Right atrium auricular region (tissue), 2 donors: ENCODE measurements at regions not wholly inside any gene's neighbourhood (a gene's known extent, or its start where the extent isn't known, plus 50 kb on each side); places are given as distances from the start of the nearest gene placed in this dataset.

Experiments used
- DNase-seq: peaks from one replicate; pipeline ENCODE4 v3.0.0-alpha.2; 2019; ENCODE audit warnings: low spot score
- H3K27ac ChIP-seq, 2 donors: fragments of 200-600 bp; sonication (generic); 1 replicate in 1 of 2; 2 replicates in 1 of 2; pipeline ENCODE4 v1.5.1; 2016 to 2019
- H3K27me3 ChIP-seq, 2 donors: fragments of 200-600 bp; sonication (generic); one replicate each; pipeline versions ENCODE4 v1.5.1 to v1.6.0; 2017 to 2019
- H3K36me3 ChIP-seq: fragments of 200-600 bp; sonication (generic); one replicate; pipeline ENCODE4 v1.5.1; 2016
- H3K4me1 ChIP-seq, 2 donors: fragments of 200-600 bp; sonication (generic); one replicate each; pipeline versions ENCODE4 v1.5.1 to v1.6.0; 2017 to 2019
- H3K4me3 ChIP-seq, 2 donors: fragments of 200-600 bp; sonication (generic); 1 replicate in 1 of 2; 2 replicates in 1 of 2; pipeline ENCODE4 v1.5.1; 2017 to 2019; ENCODE audit warnings: mild to moderate bottlenecking in 1 of 2, moderate library complexity in 1 of 2
- H3K9me3 ChIP-seq, 2 donors: fragments of 200-600 bp; sonication (generic); one replicate each; pipeline ENCODE4 v1.5.1; 2019
- CTCF ChIP-seq, 2 donors: fragments of 200-600 bp; sonication (generic); IDR thresholded peaks; one replicate each; pipeline ENCODE4 v1.5.1; 2019; ENCODE audit warnings: antibody characterized with exemption in 2 of 2

DNA sequence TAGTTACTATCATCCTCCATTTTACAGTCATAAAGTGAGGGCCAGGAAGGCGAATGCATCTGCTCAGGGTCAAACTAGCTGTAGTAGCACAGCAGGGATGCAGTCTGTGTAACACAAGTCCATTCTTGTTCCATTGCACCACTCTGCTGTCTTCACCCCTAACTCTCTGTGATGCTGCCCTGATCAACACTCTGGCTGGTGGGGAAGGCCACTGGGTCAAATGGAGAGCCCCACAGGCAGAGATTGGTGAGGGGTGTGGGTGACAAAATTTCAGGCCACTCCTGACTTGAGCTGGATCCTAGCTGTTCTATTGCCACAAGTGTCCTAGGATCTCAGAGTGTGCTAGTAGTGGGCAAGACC, 136.5 kb downstream of the PJA1 start:
- peaks cover 0 to 9% of the 10 kb centered on the region in 2 donors for H3K4me1 ChIP-seq
- no peaks in the 10 kb centered on the region for H3K9me3 ChIP-seq
- no peak overlapping the region for H3K27ac ChIP-seq
- no peak for TF ChIP-seq CTCF (IDR thresholded peaks at IDR 0.05)
- no peak overlapping the region for H3K4me3 ChIP-seq
- H3K36me3 ChIP-seq = no peaks in the 10 kb centered on the region
- no peaks in the 10 kb centered on the region for H3K27me3 ChIP-seq
- DNase-seq = no peak

GRCh38 chrX:69028006-69028760, 137.1 kb downstream of the PJA1 start:
- Histone ChIP-seq H3K27ac (no peak overlapping the region), H3K4me3 (no peak overlapping the region), H3K4me1 (peaks cover 0 to 9% of the 10 kb centered on the region in 2 donors), H3K9me3 (no peaks in the 10 kb centered on the region), H3K27me3 (no peaks in the 10 kb centered on the region), H3K36me3 (no peaks in the 10 kb centered on the region)
- DNase-seq = no peak
- no peak for TF ChIP-seq CTCF (IDR thresholded peaks at IDR 0.05)

GRCh38 chrX:69027181-69028005, 137.9 kb downstream of the PJA1 start:
- H3K27ac ChIP-seq = no peak overlapping the region
- H3K9me3 ChIP-seq = no peaks in the 10 kb centered on the region
- no peaks in the 10 kb centered on the region for H3K27me3 ChIP-seq
- H3K36me3 ChIP-seq = no peaks in the 10 kb centered on the region
- no peak overlapping the region for H3K4me3 ChIP-seq
- no peak for TF ChIP-seq CTCF (IDR thresholded peaks at IDR 0.05)
- DNase-seq = no peak
- peaks cover 0 to 9% of the 10 kb centered on the region in 2 donors for H3K4me1 ChIP-seq

DNA sequence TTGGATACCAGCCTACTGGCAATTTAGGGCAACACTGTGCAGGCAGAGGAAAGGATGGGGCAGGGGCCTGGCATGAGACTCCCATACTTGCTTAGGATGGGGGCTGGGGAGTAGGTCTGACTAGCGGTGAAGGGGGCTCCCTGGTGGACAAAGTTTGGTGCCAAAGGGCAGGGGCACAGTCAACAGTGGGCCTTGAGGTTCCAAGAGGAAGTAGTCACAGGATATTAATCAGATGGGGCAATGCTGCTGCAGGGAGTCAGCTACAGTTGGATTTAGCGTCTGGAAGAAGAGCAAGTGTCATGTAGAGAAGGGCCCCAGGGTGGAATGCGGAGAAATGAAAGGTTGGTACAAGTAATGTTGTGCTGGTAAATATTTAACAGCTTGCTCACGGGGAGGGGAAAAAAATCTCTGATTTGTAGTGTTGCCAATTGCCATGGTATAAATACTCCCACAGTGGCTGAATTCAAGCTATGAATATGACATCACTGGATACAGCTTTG, 139.4 kb downstream of the PJA1 start:
- H3K9me3 ChIP-seq = no peaks in the 10 kb centered on the region
- DNase-seq = no peak
- H3K4me3 ChIP-seq = no peak overlapping the region
- H3K4me1 ChIP-seq = peaks cover 0 to 9% of the 10 kb centered on the region in 2 donors
- H3K27ac ChIP-seq = no peak overlapping the region
- no peaks in the 10 kb centered on the region for H3K27me3 ChIP-seq
- TF ChIP-seq CTCF (IDR thresholded peaks at IDR 0.05) = no peak
- no peaks in the 10 kb centered on the region for H3K36me3 ChIP-seq

DNA sequence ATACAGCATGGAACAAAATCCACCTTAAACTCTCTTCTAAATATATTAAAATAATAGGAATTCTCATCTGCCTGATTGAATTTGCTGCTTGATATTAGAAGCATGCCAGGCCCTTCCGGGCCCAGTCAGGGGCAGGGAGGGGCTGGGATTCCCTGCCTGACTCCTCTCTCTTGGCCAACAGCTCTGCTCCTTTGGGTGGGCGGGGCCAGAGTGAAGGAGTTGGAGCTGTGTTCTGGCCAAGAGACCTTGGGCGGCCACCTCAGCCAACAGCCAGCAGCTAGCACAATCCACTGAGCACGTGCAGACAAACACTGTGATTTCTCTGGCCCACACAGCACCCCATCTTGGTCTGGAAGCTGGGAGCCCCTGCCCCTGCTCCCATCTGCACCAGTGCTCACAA, 140.3 kb downstream of the PJA1 start:
- Histone ChIP-seq H3K9me3 (no peaks in the 10 kb centered on the region), H3K27me3 (no peaks in the 10 kb centered on the region), H3K4me1 (peaks cover 0 to 9% of the 10 kb centered on the region in 2 donors), H3K36me3 (no peaks in the 10 kb centered on the region), H3K27ac (peak overlapping the region in 1 of 2 donors; percentile 36), H3K4me3 (no peak overlapping the region)
- DNase-seq = peak; percentile 75
- TF ChIP-seq CTCF (IDR thresholded peaks at IDR 0.05) = no peak
